ENCODE measurements at regions not wholly inside any gene's neighbourhood (a gene's known extent, or its start where the extent isn't known, plus 50 kb on each side); places are given as distances from the start of the nearest gene placed in this dataset.

GRCh38 chr7:153576096-153576495 is 476.1 kb upstream of the DPP6 start:
- no peak for TF ChIP-seq ZNF416 (CRISPR knock-in tag; IDR thresholded peaks at IDR 0.05)
- TF ChIP-seq CTCF (IDR thresholded peaks at IDR 0.05) = no peak
- TF ChIP-seq, protein P1, sequence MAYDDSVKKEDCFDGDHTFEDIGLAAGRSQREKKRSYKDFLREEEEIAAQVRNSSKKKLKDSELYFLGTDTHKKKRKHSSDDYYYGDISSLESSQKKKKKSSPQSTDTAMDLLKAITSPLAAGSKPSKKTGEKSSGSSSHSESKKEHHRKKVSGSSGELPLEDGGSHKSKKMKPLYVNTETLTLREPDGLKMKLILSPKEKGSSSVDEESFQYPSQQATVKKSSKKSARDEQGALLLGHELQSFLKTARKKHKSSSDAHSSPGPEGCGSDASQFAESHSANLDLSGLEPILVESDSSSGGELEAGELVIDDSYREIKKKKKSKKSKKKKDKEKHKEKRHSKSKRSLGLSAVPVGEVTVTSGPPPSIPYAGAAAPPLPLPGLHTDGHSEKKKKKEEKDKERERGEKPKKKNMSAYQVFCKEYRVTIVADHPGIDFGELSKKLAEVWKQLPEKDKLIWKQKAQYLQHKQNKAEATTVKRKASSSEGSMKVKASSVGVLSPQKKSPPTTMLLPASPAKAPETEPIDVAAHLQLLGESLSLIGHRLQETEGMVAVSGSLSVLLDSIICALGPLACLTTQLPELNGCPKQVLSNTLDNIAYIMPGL (CRISPR knock-in tag; IDR thresholded peaks at IDR 0.05) = no peak

Data from WTC11 (cell line).